ENCODE measurements at regions not wholly inside any gene's neighbourhood (a gene's known extent, or its start where the extent isn't known, plus 50 kb on each side); places are given as distances from the start of the nearest gene placed in this dataset.

DNA sequence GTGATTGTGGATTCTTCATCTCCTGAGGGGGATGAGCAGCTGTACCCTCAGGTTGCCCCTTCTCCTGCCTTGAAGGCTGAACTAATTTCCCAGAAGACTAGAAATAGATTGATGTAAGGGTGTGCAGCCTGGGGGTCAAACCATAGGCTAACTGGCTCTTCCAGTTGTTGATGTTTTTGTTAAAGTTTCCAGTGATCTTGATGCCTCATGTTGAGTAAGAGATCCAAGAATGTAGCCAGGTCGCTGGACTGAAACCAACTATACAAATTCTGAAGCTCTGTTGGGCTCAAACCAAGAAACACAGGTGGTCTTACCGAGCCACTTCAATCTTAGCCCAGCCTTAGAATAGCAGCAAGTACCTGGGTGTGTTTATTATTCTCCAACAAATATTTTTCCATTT, 391.8 kb downstream of the KLF5 start:
- Histone ChIP-seq H3K4me3 (ENCODE audit: low read depth in 1 of 2, low read length in 2 of 2) (no peak overlapping the region), H3K4me1 (ENCODE audit: insufficient read depth, low read length) (no peaks in the 10 kb centered on the region), H3K27ac (ENCODE audit: low read depth, low read length) (no peak overlapping the region), H3K9ac (ENCODE audit: low read length) (no peak overlapping the region), H3K36me3 (ENCODE audit: insufficient read depth, low read length) (no peaks in the 10 kb centered on the region), H3K9me3 (ENCODE audit: low read length) (no peaks in the 10 kb centered on the region), H3K27me3 (ENCODE audit: control insufficient read depth in 1 of 2, insufficient read depth in 2 of 2, low read length in 2 of 2) (no peaks in the 10 kb centered on the region)

- no peaks in the 10 kb centered on the region for H3K9me3 ChIP-seq (ENCODE audit: low read length)
- H3K27me3 ChIP-seq (ENCODE audit: control insufficient read depth in 1 of 2, insufficient read depth in 2 of 2, low read length in 2 of 2) = no peaks in the 10 kb centered on the region
- no peak overlapping the region for H3K9ac ChIP-seq (ENCODE audit: low read length)
- H3K36me3 ChIP-seq (ENCODE audit: insufficient read depth, low read length) = no peaks in the 10 kb centered on the region
- no peak overlapping the region for H3K4me3 ChIP-seq (ENCODE audit: low read depth in 1 of 2, low read length in 2 of 2)
- H3K27ac ChIP-seq (ENCODE audit: low read depth, low read length) = no peak overlapping the region
- H3K4me1 ChIP-seq (ENCODE audit: insufficient read depth, low read length) = no peaks in the 10 kb centered on the region
Measured at GRCh38 chr13:73449252-73449651, 390.4 kb downstream of the KLF5 start.

DNA sequence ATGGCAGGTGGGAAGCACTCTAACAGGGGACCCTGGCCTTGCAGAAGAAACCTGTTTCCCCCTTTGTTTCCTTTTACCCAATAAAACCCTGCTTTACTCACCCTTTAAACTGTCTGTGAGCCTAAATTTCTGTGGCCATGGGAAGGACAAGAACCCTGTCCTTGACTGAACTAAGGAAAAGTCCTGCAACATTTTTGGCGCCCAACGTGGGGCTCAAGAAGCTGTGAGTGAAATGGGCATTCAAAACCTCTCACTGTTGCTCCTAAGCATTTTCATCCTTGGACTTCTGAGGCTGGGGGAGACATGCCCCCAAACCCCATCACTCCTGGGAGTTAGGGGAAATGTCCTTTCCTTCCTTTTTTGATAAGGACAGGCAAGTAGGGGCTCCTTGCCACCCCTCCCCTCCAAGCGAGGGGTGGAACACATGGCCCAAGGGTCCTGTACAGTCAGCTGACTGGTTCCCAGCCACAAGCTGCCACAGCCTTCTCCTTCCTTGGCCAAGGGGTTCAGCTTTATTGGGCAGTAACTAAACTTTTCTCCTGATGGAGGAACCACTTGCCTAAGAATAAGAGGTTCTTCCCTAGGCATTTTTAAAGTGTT, 381.6 kb downstream of the KLF5 start:
- Histone ChIP-seq H3K4me3 (ENCODE audit: low read depth in 1 of 2, low read length in 2 of 2) (no peak overlapping the region), H3K36me3 (ENCODE audit: insufficient read depth, low read length) (no peaks in the 10 kb centered on the region), H3K9ac (ENCODE audit: low read length) (no peak overlapping the region), H3K27me3 (ENCODE audit: control insufficient read depth in 1 of 2, insufficient read depth in 2 of 2, low read length in 2 of 2) (no peaks in the 10 kb centered on the region), H3K9me3 (ENCODE audit: low read length) (no peaks in the 10 kb centered on the region), H3K27ac (ENCODE audit: low read depth, low read length) (no peak overlapping the region), H3K4me1 (ENCODE audit: insufficient read depth, low read length) (no peaks in the 10 kb centered on the region)

GRCh38 chr13:73433890-73434289, 375.1 kb downstream of the KLF5 start:
- no peaks in the 10 kb centered on the region for H3K27me3 ChIP-seq (ENCODE audit: control insufficient read depth in 1 of 2, insufficient read depth in 2 of 2, low read length in 2 of 2)
- no peak overlapping the region for H3K4me3 ChIP-seq (ENCODE audit: low read depth in 1 of 2, low read length in 2 of 2)
- H3K4me1 ChIP-seq (ENCODE audit: insufficient read depth, low read length) = no peaks in the 10 kb centered on the region
- H3K9me3 ChIP-seq (ENCODE audit: low read length) = no peaks in the 10 kb centered on the region
- H3K36me3 ChIP-seq (ENCODE audit: insufficient read depth, low read length) = no peaks in the 10 kb centered on the region
- H3K27ac ChIP-seq (ENCODE audit: low read depth, low read length) = no peak overlapping the region
- H3K9ac ChIP-seq (ENCODE audit: low read length) = no peak overlapping the region

- H3K9ac ChIP-seq (ENCODE audit: low read length) = no peak overlapping the region
- no peaks in the 10 kb centered on the region for H3K36me3 ChIP-seq (ENCODE audit: insufficient read depth, low read length)
- no peak overlapping the region for H3K4me3 ChIP-seq (ENCODE audit: low read depth in 1 of 2, low read length in 2 of 2)
- H3K9me3 ChIP-seq (ENCODE audit: low read length) = no peaks in the 10 kb centered on the region
- H3K27ac ChIP-seq (ENCODE audit: low read depth, low read length) = no peak overlapping the region
- H3K4me1 ChIP-seq (ENCODE audit: insufficient read depth, low read length) = no peaks in the 10 kb centered on the region
- no peaks in the 10 kb centered on the region for H3K27me3 ChIP-seq (ENCODE audit: control insufficient read depth in 1 of 2, insufficient read depth in 2 of 2, low read length in 2 of 2)
Measured at GRCh38 chr13:73433458-73433857, 374.7 kb downstream of the KLF5 start.

DNA sequence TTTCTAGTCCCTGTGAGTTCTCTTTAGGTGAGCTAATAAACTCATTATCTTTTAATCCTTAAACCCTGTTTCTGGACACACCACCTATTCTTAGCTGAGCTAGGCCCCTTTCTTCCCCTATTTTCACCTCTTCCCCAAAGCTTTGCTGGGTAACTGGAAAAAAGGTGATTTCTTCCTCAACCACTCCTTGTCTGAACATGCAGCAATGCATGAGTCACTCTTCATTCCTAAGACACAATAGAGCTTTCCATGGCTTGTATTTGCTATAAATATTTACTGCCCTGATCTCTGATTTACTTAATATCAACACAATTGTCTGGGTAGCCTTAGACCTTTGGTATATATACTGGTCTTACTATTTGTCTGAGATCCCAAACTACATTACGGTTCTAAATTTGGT, 370.9 kb downstream of the KLF5 start:
- Histone ChIP-seq H3K27me3 (ENCODE audit: control insufficient read depth in 1 of 2, insufficient read depth in 2 of 2, low read length in 2 of 2) (no peaks in the 10 kb centered on the region), H3K9me3 (ENCODE audit: low read length) (no peaks in the 10 kb centered on the region), H3K4me3 (ENCODE audit: low read depth in 1 of 2, low read length in 2 of 2) (no peak overlapping the region), H3K27ac (ENCODE audit: low read depth, low read length) (no peak overlapping the region), H3K9ac (ENCODE audit: low read length) (no peak overlapping the region), H3K36me3 (ENCODE audit: insufficient read depth, low read length) (no peaks in the 10 kb centered on the region), H3K4me1 (ENCODE audit: insufficient read depth, low read length) (no peaks in the 10 kb centered on the region)

GRCh38 chr13:73428706-73429105, 369.9 kb downstream of the KLF5 start:
- H3K9ac ChIP-seq (ENCODE audit: low read length) = no peak overlapping the region
- H3K36me3 ChIP-seq (ENCODE audit: insufficient read depth, low read length) = no peaks in the 10 kb centered on the region
- no peaks in the 10 kb centered on the region for H3K27me3 ChIP-seq (ENCODE audit: control insufficient read depth in 1 of 2, insufficient read depth in 2 of 2, low read length in 2 of 2)
- no peak overlapping the region for H3K4me3 ChIP-seq (ENCODE audit: low read depth in 1 of 2, low read length in 2 of 2)
- H3K4me1 ChIP-seq (ENCODE audit: insufficient read depth, low read length) = no peaks in the 10 kb centered on the region
- H3K27ac ChIP-seq (ENCODE audit: low read depth, low read length) = no peak overlapping the region
- H3K9me3 ChIP-seq (ENCODE audit: low read length) = no peaks in the 10 kb centered on the region

DNA sequence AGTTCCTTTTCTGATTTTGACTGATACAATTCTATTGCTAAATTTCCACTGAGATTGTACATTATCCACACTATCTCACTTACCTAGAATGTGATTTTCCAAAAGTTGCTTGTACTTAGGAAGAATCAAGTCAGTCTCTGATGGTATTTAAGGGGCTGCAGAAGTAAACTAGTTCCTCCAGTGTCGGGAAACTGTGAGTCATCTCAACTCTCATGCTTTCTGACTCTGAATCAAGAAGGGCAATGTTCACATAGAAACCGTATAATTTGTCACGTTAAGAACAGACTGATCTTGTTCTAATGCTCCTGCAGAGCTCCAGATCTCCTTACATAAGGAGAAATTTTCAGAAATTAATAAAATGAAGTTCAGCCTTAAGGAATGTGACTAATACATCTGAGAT, 369.3 kb downstream of the KLF5 start:
- Histone ChIP-seq H3K4me3 (ENCODE audit: low read depth in 1 of 2, low read length in 2 of 2) (no peak overlapping the region), H3K9ac (ENCODE audit: low read length) (no peak overlapping the region), H3K27ac (ENCODE audit: low read depth, low read length) (no peak overlapping the region), H3K9me3 (ENCODE audit: low read length) (no peaks in the 10 kb centered on the region), H3K36me3 (ENCODE audit: insufficient read depth, low read length) (no peaks in the 10 kb centered on the region), H3K27me3 (ENCODE audit: control insufficient read depth in 1 of 2, insufficient read depth in 2 of 2, low read length in 2 of 2) (no peaks in the 10 kb centered on the region), H3K4me1 (ENCODE audit: insufficient read depth, low read length) (no peaks in the 10 kb centered on the region)

GRCh38 chr13:73422973-73423372, 364.2 kb downstream of the KLF5 start:
- Histone ChIP-seq H3K9ac (ENCODE audit: low read length) (no peak overlapping the region), H3K9me3 (ENCODE audit: low read length) (no peaks in the 10 kb centered on the region), H3K27me3 (ENCODE audit: control insufficient read depth in 1 of 2, insufficient read depth in 2 of 2, low read length in 2 of 2) (no peaks in the 10 kb centered on the region), H3K36me3 (ENCODE audit: insufficient read depth, low read length) (no peaks in the 10 kb centered on the region), H3K27ac (ENCODE audit: low read depth, low read length) (no peak overlapping the region), H3K4me1 (ENCODE audit: insufficient read depth, low read length) (no peaks in the 10 kb centered on the region), H3K4me3 (ENCODE audit: low read depth in 1 of 2, low read length in 2 of 2) (no peak overlapping the region)

DNA sequence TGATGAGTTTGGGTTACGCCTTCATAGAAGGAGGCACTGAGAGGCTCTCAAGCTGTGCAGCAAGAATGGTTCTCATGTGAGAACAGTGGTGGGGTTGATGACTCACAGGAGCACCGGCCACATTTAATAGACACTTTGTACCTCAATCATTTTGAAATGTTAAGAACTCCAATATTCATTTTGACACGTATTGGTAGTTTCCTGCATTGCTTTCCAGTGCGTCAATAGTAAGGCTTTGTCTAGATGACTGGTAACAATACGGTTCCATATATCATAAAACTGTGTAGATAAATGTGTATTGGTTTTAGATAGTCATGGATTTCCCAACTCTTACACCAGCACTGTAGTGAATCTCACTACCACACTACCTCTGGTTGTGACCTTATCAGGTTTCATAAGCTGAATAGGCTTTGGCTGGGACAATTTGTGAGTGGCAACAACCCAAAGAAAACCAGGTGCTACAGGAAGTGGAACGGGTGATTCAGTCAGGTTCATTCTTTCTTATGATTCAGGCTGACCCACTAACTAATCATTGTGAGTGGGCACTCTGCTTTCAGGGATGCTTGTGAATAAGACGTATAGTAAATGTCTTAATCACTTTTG, 362.6 kb downstream of the KLF5 start:
- H3K27ac ChIP-seq (ENCODE audit: low read depth, low read length) = no peak overlapping the region
- no peaks in the 10 kb centered on the region for H3K9me3 ChIP-seq (ENCODE audit: low read length)
- H3K9ac ChIP-seq (ENCODE audit: low read length) = no peak overlapping the region
- H3K4me3 ChIP-seq (ENCODE audit: low read depth in 1 of 2, low read length in 2 of 2) = no peak overlapping the region
- H3K36me3 ChIP-seq (ENCODE audit: insufficient read depth, low read length) = no peaks in the 10 kb centered on the region
- H3K4me1 ChIP-seq (ENCODE audit: insufficient read depth, low read length) = no peaks in the 10 kb centered on the region
- H3K27me3 ChIP-seq (ENCODE audit: control insufficient read depth in 1 of 2, insufficient read depth in 2 of 2, low read length in 2 of 2) = no peaks in the 10 kb centered on the region

- Histone ChIP-seq H3K27ac (ENCODE audit: low read depth, low read length) (no peak overlapping the region), H3K9ac (ENCODE audit: low read length) (no peak overlapping the region), H3K27me3 (ENCODE audit: control insufficient read depth in 1 of 2, insufficient read depth in 2 of 2, low read length in 2 of 2) (no peaks in the 10 kb centered on the region), H3K4me1 (ENCODE audit: insufficient read depth, low read length) (no peaks in the 10 kb centered on the region), H3K4me3 (ENCODE audit: low read depth in 1 of 2, low read length in 2 of 2) (no peak overlapping the region), H3K9me3 (ENCODE audit: low read length) (no peaks in the 10 kb centered on the region), H3K36me3 (ENCODE audit: insufficient read depth, low read length) (no peaks in the 10 kb centered on the region)
Measured at GRCh38 chr13:73419186-73419585, 360.4 kb downstream of the KLF5 start.

DNA sequence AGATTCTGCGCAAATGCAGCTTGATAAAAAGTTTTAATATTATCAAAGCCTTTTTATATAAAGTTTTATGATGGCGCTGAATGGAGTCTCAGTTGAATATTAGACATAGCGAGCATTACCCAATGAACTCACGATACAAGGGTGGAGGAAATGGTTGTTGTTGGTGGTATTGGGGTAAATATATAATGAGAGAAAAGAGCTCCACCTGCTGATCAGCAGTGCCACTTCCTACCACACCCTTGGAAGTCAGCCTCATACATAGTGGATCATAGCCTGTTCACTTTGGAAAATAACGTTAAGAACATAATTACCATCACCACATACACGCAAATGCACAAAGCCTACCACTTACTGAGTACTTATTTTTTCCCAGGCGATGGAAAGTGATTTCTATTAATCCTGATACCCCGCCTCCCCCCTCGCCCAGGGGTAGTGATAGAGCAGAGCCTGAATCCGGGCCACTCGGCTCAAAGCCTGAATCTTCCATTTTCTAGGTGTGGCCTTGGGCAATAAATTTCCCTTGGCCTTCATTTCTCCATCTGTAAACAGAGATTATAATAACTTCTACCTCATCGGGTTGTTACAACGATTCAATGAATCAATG, 358.3 kb downstream of the KLF5 start:
- Histone ChIP-seq H3K9me3 (ENCODE audit: low read length) (no peaks in the 10 kb centered on the region), H3K4me1 (ENCODE audit: insufficient read depth, low read length) (no peaks in the 10 kb centered on the region), H3K36me3 (ENCODE audit: insufficient read depth, low read length) (no peaks in the 10 kb centered on the region), H3K27me3 (ENCODE audit: control insufficient read depth in 1 of 2, insufficient read depth in 2 of 2, low read length in 2 of 2) (no peaks in the 10 kb centered on the region), H3K27ac (ENCODE audit: low read depth, low read length) (no peak overlapping the region), H3K4me3 (ENCODE audit: low read depth in 1 of 2, low read length in 2 of 2) (no peak overlapping the region), H3K9ac (ENCODE audit: low read length) (no peak overlapping the region)

Measured in muscle layer of colon (tissue), 2 donors.